Upper lobe of right lung (tissue), 1 donor: ENCODE measurements at regions not wholly inside any gene's neighbourhood (a gene's known extent, or its start where the extent isn't known, plus 50 kb on each side); places are given as distances from the start of the nearest gene placed in this dataset.

Experiments
- ATAC-seq: fragments of 200-7000 bp; cut with Tn5 transposase; one replicate; pipeline ENCODE4 v1.9.1; 2020; ENCODE audit warnings: mild to moderate bottlenecking, moderate library complexity
- DNase-seq: peaks from one replicate; pipeline ENCODE4 v3.0.0-alpha.2; 2020
- H3K27ac ChIP-seq: fragments of 200-600 bp; one replicate; pipeline ENCODE4 v1.8.0; 2022
- H3K27me3 ChIP-seq: fragments of 200-600 bp; one replicate; pipeline ENCODE4 v1.8.0; 2022; ENCODE audit warnings: mild to moderate bottlenecking
- H3K36me3 ChIP-seq: fragments of 200-600 bp; one replicate; pipeline ENCODE4 v1.8.0; 2022
- H3K4me1 ChIP-seq: fragments of 200-600 bp; one replicate; pipeline ENCODE4 v1.8.0; 2022
- H3K4me3 ChIP-seq: fragments of 200-600 bp; one replicate; pipeline ENCODE4 v1.8.0; 2022; ENCODE audit warnings: mild to moderate bottlenecking
- H3K9me3 ChIP-seq: fragments of 200-600 bp; one replicate; pipeline ENCODE4 v1.8.0; 2022
- intact Hi-C: fragments of 100-400 bp; cut with DNase I; formaldehyde crosslinking; loops from one replicate; pipeline ENCODE4 v1.11.0; 2022
- TF ChIP-seq, protein P1 (sequence below): fragments of 200-600 bp; IDR thresholded peaks from one replicate; pipeline ENCODE4 v1.8.0; 2022; ENCODE audit warnings: antibody characterized with exemption
- donor health status: DM: no; HTN: yes; CAD: no; lungs with severe emphysema.

- no peak overlapping the region for H3K27ac ChIP-seq
- no peaks in the 10 kb centered on the region for H3K9me3 ChIP-seq
- intact Hi-C loops, result no loop called here
- H3K4me3 ChIP-seq, result no peak overlapping the region
- H3K4me1 ChIP-seq, result no peaks in the 10 kb centered on the region
- DNase-seq (no peak), ATAC-seq (no peak)
- peaks cover 27% of the 10 kb centered on the region for H3K36me3 ChIP-seq
- TF ChIP-seq, protein P1, sequence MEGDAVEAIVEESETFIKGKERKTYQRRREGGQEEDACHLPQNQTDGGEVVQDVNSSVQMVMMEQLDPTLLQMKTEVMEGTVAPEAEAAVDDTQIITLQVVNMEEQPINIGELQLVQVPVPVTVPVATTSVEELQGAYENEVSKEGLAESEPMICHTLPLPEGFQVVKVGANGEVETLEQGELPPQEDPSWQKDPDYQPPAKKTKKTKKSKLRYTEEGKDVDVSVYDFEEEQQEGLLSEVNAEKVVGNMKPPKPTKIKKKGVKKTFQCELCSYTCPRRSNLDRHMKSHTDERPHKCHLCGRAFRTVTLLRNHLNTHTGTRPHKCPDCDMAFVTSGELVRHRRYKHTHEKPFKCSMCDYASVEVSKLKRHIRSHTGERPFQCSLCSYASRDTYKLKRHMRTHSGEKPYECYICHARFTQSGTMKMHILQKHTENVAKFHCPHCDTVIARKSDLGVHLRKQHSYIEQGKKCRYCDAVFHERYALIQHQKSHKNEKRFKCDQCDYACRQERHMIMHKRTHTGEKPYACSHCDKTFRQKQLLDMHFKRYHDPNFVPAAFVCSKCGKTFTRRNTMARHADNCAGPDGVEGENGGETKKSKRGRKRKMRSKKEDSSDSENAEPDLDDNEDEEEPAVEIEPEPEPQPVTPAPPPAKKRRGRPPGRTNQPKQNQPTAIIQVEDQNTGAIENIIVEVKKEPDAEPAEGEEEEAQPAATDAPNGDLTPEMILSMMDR, result no peak
- H3K27me3 ChIP-seq, result no peaks in the 10 kb centered on the region
Measured at GRCh38 chr3:72380193-72380592, 468.1 kb downstream of the SHQ1 start.

- intact Hi-C loops, result no loop called here
- Histone ChIP-seq H3K36me3 (peaks cover 32% of the 10 kb centered on the region), H3K4me1 (no peaks in the 10 kb centered on the region), H3K9me3 (no peaks in the 10 kb centered on the region), H3K27ac (no peak overlapping the region), H3K27me3 (no peaks in the 10 kb centered on the region), H3K4me3 (no peak overlapping the region)
- DNase-seq, result no peak
- no peak for ATAC-seq
- TF ChIP-seq, protein P1, result no peak
Measured at GRCh38 chr3:72379500-72380187, 468.6 kb downstream of the SHQ1 start.

DNA sequence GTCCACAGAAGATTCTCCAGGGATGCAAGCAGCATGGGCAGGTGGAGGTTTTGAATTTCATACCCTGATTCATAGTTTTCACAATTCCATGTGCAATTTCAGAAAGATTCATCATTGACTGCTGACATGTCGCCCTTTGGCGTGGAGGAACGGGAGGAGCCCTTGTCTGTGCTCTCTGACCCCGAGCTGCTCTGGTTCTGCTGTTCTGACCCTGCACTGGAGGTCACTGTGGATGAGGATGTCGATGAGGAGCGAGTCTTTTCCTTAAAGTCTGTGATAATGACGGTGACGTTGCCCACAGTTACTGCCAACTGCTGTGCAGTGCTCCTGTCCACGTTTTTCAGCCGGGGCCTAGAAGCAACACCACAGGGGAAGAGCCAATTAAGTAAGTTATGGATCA, 470.0 kb downstream of the SHQ1 start:
- Histone ChIP-seq H3K9me3 (no peaks in the 10 kb centered on the region), H3K4me1 (no peaks in the 10 kb centered on the region), H3K27me3 (no peaks in the 10 kb centered on the region), H3K4me3 (no peak overlapping the region), H3K36me3 (peaks cover 32% of the 10 kb centered on the region), H3K27ac (no peak overlapping the region)
- TF ChIP-seq, protein P1, result no peak
- no peak for ATAC-seq
- DNase-seq, result no peak
- intact Hi-C loops, result no loop called here

- H3K36me3 ChIP-seq, result peaks cover 32% of the 10 kb centered on the region
- H3K27me3 ChIP-seq, result no peaks in the 10 kb centered on the region
- no peak for DNase-seq
- no peaks in the 10 kb centered on the region for H3K4me1 ChIP-seq
- H3K9me3 ChIP-seq, result no peaks in the 10 kb centered on the region
- ATAC-seq, result no peak
- TF ChIP-seq, protein P1, result no peak
- H3K4me3 ChIP-seq, result no peak overlapping the region
- H3K27ac ChIP-seq, result no peak overlapping the region
- intact Hi-C loops, result no loop called here
Measured at GRCh38 chr3:72376956-72377710, 471.1 kb downstream of the SHQ1 start.

DNA sequence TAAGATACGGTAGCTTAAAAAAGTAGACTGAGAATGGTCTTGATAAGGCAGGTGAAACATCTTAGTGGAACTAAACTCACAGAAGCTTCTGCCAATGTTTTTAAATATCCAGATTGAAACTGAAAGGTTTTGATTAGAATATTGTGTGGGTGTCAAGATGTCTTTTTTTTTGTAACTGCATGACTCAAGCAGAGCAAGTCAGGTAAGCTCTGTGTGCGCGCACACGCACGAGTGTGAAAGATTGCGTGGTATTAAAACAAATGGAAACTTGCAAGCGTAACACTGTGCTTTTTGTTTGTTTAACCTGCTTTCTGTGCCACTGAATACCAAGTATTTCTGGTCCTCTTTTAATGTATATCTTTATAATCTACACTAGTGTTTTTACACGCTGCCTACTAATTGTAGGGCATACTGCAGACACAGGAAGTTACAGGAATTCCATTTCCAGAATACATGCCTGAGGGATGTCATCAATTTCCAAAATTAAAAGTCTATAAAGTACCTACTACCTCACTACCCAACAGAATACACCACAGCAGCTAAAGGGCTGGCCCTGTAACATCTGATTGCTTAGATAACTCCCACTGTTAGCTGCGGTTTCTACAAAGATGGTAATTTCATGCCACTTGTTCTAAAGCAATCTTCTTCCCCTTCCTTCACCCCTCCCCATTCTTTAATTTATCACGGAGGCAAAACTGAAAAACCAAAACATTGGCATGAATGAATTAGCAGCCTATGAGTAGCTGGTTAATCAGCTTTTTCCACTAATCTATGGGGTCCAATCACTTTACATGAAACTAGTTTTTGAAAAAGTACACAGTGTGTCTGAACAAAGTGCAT, 472.8 kb downstream of the SHQ1 start:
- no peak for ATAC-seq
- no peak overlapping the region for H3K4me3 ChIP-seq
- no peak overlapping the region for H3K27ac ChIP-seq
- no peaks in the 10 kb centered on the region for H3K4me1 ChIP-seq
- no peak for DNase-seq
- peaks cover 32% of the 10 kb centered on the region for H3K36me3 ChIP-seq
- no peaks in the 10 kb centered on the region for H3K9me3 ChIP-seq
- TF ChIP-seq, protein P1, result no peak
- intact Hi-C loops, result no loop called here
- H3K27me3 ChIP-seq, result no peaks in the 10 kb centered on the region
